SK-N-SH treated with all-trans-retinoic acid at 6 μM for 48 hours (cell line): ENCODE measurements at regions not wholly inside any gene's neighbourhood (a gene's known extent, or its start where the extent isn't known, plus 50 kb on each side); places are given as distances from the start of the nearest gene placed in this dataset.

ENCODE experiments used
- ARNTL ChIP-seq: fragments of 450-650 bp; formaldehyde crosslinking; IDR thresholded peaks from 2 replicates; pipeline ENCODE4 v1.5.0; 2020; ENCODE audit warnings: low read depth, mild to moderate bottlenecking, moderate library complexity, borderline replicate concordance
- CSDC2 ChIP-seq: fragments of 250-450 bp; sonication (Bioruptor Pico); IDR thresholded peaks from 2 replicates; pipeline ENCODE4 v1.5.0; 2020; ENCODE audit warnings: mild to moderate bottlenecking, moderate library complexity
- GLIS3 ChIP-seq: fragments of 250-450 bp; sonication (Bioruptor Pico); IDR thresholded peaks from 2 replicates; pipeline ENCODE4 v1.5.0; 2020; ENCODE audit warnings: mild to moderate bottlenecking, moderate library complexity
- ISL1 ChIP-seq: fragments of 250-450 bp; sonication (Bioruptor Pico); IDR thresholded peaks from 2 replicates; pipeline ENCODE4 v2.1.2; 2022; ENCODE audit warnings: mild to moderate bottlenecking, moderate library complexity
- OSR1 ChIP-seq: fragments of 250-450 bp; sonication (Bioruptor Pico); IDR thresholded peaks from 2 replicates; pipeline ENCODE4 v1.8.0; 2022; ENCODE audit warnings: moderate library complexity, mild to moderate bottlenecking, inconsistent platforms
- SNAI2 ChIP-seq: fragments of 250-450 bp; sonication (Bioruptor Pico); IDR thresholded peaks from 2 replicates; pipeline ENCODE4 v1.5.0; 2020; ENCODE audit warnings: mild to moderate bottlenecking, moderate library complexity
- ZFP3 ChIP-seq: fragments of 250-450 bp; sonication (Bioruptor Pico); IDR thresholded peaks from 2 replicates; pipeline ENCODE4 v1.5.0; 2020; ENCODE audit warnings: mild to moderate bottlenecking, moderate library complexity
- ZFP30 ChIP-seq: fragments of 450-650 bp; formaldehyde crosslinking; IDR thresholded peaks from 2 replicates; pipeline ENCODE4 v1.5.0; 2022; ENCODE audit warnings: mild to moderate bottlenecking, moderate library complexity
- ZNF565 ChIP-seq: fragments of 450-650 bp; formaldehyde crosslinking; conservative IDR thresholded peaks from 2 replicates; pipeline ENCODE4 v1.5.0; 2020; ENCODE audit warnings: low read depth, mild to moderate bottlenecking, moderate library complexity
- ZNF8 ChIP-seq: fragments of 450-650 bp; formaldehyde crosslinking; IDR thresholded peaks from 2 replicates; pipeline ENCODE4 v1.5.0; 2020; ENCODE audit warnings: mild to moderate bottlenecking, moderate library complexity
- TF ChIP-seq, protein P1 (sequence below): fragments of 250-450 bp; sonication (Bioruptor Pico); IDR thresholded peaks from 2 replicates; pipeline ENCODE4 v1.8.0; 2020; ENCODE audit warnings: mild to moderate bottlenecking, moderate library complexity, borderline replicate concordance
- TF ChIP-seq, protein P2 (sequence below): fragments of 250-450 bp; sonication (Bioruptor Pico); IDR thresholded peaks from 2 replicates; pipeline ENCODE4 v1.8.0; 2021; ENCODE audit warnings: low read depth, mild to moderate bottlenecking, moderate library complexity, borderline replicate concordance
- TF ChIP-seq, protein P3 (sequence below): fragments of 250-450 bp; sonication (Bioruptor Pico); IDR thresholded peaks from 2 replicates; pipeline ENCODE4 v1.5.1; 2020; ENCODE audit warnings: low read depth, mild to moderate bottlenecking, moderate library complexity
- TF ChIP-seq, protein P4 (sequence below): fragments of 250-450 bp; sonication (Bioruptor Pico); IDR thresholded peaks from 2 replicates; pipeline ENCODE4 v1.5.1; 2021; ENCODE audit warnings: mild to moderate bottlenecking, moderate library complexity

DNA sequence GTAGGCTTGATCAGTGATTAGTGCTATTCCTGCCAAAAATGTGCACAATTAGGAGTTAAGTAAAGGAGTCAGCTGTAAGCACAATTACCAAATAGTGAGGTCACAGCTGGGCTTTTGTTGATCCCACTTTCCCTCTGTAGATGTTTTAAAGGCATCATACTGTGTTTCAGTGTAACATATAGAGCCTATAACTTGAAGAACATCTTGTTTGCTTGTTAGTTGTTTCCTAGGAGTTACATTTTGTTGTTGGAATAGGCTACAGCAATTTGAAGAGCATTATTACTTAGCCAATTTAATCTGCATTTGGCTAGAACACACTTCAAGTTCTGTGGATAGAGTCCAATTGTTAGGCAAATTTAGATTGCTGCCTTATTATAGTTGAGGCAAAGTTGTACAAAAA lies 210.7 kb upstream of the MAD2L1 start:
- TF ChIP-seq ZFP3 (CRISPR knock-in tag): no peak
- TF ChIP-seq ARNTL (CRISPR knock-in tag): no peak
- TF ChIP-seq ZNF8 (CRISPR knock-in tag): no peak
- no peak for TF ChIP-seq ZNF565 (CRISPR knock-in tag)
- TF ChIP-seq SNAI2 (CRISPR knock-in tag): no peak
- TF ChIP-seq GLIS3 (CRISPR knock-in tag): no peak
- TF ChIP-seq, protein P1, sequence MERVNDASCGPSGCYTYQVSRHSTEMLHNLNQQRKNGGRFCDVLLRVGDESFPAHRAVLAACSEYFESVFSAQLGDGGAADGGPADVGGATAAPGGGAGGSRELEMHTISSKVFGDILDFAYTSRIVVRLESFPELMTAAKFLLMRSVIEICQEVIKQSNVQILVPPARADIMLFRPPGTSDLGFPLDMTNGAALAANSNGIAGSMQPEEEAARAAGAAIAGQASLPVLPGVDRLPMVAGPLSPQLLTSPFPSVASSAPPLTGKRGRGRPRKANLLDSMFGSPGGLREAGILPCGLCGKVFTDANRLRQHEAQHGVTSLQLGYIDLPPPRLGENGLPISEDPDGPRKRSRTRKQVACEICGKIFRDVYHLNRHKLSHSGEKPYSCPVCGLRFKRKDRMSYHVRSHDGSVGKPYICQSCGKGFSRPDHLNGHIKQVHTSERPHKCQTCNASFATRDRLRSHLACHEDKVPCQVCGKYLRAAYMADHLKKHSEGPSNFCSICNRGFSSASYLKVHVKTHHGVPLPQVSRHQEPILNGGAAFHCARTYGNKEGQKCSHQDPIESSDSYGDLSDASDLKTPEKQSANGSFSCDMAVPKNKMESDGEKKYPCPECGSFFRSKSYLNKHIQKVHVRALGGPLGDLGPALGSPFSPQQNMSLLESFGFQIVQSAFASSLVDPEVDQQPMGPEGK (CRISPR knock-in tag): no peak
- TF ChIP-seq, protein P2, sequence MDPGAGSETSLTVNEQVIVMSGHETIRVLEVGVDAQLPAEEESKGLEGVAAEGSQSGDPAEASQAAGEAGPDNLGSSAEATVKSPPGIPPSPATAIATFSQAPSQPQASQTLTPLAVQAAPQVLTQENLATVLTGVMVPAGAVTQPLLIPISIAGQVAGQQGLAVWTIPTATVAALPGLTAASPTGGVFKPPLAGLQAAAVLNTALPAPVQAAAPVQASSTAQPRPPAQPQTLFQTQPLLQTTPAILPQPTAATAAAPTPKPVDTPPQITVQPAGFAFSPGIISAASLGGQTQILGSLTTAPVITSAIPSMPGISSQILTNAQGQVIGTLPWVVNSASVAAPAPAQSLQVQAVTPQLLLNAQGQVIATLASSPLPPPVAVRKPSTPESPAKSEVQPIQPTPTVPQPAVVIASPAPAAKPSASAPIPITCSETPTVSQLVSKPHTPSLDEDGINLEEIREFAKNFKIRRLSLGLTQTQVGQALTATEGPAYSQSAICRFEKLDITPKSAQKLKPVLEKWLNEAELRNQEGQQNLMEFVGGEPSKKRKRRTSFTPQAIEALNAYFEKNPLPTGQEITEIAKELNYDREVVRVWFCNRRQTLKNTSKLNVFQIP (CRISPR knock-in tag): no peak
- TF ChIP-seq CSDC2 (CRISPR knock-in tag): no peak
- no peak for TF ChIP-seq ZFP30 (CRISPR knock-in tag)
- no peak for TF ChIP-seq OSR1 (CRISPR knock-in tag)
- TF ChIP-seq, protein P3, sequence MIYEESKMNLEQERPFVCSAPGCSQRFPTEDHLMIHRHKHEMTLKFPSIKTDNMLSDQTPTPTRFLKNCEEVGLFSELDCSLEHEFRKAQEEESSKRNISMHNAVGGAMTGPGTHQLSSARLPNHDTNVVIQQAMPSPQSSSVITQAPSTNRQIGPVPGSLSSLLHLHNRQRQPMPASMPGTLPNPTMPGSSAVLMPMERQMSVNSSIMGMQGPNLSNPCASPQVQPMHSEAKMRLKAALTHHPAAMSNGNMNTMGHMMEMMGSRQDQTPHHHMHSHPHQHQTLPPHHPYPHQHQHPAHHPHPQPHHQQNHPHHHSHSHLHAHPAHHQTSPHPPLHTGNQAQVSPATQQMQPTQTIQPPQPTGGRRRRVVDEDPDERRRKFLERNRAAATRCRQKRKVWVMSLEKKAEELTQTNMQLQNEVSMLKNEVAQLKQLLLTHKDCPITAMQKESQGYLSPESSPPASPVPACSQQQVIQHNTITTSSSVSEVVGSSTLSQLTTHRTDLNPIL (CRISPR knock-in tag): no peak
- TF ChIP-seq, protein P4, sequence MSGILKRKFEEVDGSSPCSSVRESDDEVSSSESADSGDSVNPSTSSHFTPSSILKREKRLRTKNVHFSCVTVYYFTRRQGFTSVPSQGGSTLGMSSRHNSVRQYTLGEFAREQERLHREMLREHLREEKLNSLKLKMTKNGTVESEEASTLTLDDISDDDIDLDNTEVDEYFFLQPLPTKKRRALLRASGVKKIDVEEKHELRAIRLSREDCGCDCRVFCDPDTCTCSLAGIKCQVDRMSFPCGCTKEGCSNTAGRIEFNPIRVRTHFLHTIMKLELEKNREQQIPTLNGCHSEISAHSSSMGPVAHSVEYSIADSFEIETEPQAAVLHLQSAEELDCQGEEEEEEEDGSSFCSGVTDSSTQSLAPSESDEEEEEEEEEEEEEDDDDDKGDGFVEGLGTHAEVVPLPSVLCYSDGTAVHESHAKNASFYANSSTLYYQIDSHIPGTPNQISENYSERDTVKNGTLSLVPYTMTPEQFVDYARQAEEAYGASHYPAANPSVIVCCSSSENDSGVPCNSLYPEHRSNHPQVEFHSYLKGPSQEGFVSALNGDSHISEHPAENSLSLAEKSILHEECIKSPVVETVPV (CRISPR knock-in tag): no peak
- TF ChIP-seq ISL1 (CRISPR knock-in tag): no peak
